ENCODE measurements at regions not wholly inside any gene's neighbourhood (a gene's known extent, or its start where the extent isn't known, plus 50 kb on each side); places are given as distances from the start of the nearest gene placed in this dataset.

DNA sequence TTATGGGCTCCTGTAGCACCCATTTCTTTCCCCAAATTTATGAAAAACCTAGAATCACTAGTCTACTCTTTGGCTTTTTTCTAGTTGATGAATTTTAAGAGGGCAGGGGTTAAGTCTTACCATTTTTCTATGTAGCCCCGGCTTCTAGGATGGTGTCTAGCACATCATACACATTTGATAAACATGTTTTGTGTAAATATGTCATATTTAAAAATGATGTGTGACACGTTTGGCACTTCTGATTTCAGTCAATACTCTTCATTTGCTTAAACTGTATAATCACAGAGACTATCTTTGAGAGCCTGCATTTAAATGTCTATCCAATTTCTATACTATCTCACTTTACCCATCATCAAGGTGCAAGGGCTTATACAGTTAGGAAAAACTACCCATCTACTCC is 331.1 kb downstream of the TDRD15 start:
- in situ Hi-C loops (cut with HindIII; ENCODE audit: low pct_unique_long_range_greater_than_20kb, low sequenced_read_pairs) (no loop called here), intact Hi-C loops (cut with micrococcal nuclease; ENCODE audit: unreplicated experiment) (no loop called here)
- Histone ChIP-seq H3K27ac (ENCODE audit: low read length) (no peak overlapping the region), H3K4me1 (ENCODE audit: control insufficient read depth, insufficient read depth, low read length) (no peaks in the 10 kb centered on the region), H3K9me3 (ENCODE audit: control insufficient read depth, insufficient read depth, low read depth, low read length) (peaks cover 17% of the 10 kb centered on the region), H3K4me3 (ENCODE audit: low read depth in 2 of 2, low read length in 2 of 2) (no peak overlapping the region), H3K36me3 (ENCODE audit: control insufficient read depth, insufficient read depth, low read length) (no peaks in the 10 kb centered on the region), H3K27me3 (ENCODE audit: control insufficient read depth, insufficient read depth, low read length) (no peaks in the 10 kb centered on the region)
- no peak for ATAC-seq
- no peak for DNase-seq (ENCODE audit: low read depth, low spot score)
- ChIA-PET POLR2A (no interaction called here), CTCF (no interaction called here)
- no TSS peak for BruUV-seq (replicated peaks)
- no peak for TF ChIP-seq TCF7L2 (IDR thresholded peaks at IDR 0.05; ENCODE audit: low read depth, low read length)
- no peak for TF ChIP-seq POLR2AphosphoS5 (IDR thresholded peaks at IDR 0.05; ENCODE audit: low read depth, low read length)

DNA sequence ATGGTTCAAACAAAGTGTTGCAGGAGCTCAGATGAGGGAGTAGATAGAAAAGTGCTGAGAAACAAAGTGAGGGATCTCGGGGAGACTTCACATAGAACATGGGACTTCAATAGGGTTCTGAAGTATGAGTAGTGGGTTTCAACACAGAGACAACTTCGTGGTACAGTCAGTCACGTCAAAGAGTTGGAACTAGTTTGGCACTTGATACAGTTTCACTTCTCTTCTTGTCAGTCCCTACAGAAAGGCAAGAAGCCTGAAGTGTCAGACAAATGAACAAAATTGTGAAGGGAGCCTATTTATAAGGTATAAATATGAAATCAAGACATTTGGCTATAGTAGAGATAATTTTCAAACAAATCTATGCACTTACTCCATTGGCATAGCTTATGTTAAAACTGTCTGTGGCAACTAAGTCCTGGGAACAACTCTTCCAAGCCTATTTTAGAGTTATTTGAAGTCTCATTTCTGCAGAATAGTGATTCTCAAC is 338.0 kb downstream of the TDRD15 start:
- POLR2A ChIA-PET, result no interaction called here
- ATAC-seq (no peak), DNase-seq (ENCODE audit: low read depth, low spot score) (no peak)
- CTCF ChIA-PET, result no interaction called here
- TF ChIP-seq, protein P1, sequence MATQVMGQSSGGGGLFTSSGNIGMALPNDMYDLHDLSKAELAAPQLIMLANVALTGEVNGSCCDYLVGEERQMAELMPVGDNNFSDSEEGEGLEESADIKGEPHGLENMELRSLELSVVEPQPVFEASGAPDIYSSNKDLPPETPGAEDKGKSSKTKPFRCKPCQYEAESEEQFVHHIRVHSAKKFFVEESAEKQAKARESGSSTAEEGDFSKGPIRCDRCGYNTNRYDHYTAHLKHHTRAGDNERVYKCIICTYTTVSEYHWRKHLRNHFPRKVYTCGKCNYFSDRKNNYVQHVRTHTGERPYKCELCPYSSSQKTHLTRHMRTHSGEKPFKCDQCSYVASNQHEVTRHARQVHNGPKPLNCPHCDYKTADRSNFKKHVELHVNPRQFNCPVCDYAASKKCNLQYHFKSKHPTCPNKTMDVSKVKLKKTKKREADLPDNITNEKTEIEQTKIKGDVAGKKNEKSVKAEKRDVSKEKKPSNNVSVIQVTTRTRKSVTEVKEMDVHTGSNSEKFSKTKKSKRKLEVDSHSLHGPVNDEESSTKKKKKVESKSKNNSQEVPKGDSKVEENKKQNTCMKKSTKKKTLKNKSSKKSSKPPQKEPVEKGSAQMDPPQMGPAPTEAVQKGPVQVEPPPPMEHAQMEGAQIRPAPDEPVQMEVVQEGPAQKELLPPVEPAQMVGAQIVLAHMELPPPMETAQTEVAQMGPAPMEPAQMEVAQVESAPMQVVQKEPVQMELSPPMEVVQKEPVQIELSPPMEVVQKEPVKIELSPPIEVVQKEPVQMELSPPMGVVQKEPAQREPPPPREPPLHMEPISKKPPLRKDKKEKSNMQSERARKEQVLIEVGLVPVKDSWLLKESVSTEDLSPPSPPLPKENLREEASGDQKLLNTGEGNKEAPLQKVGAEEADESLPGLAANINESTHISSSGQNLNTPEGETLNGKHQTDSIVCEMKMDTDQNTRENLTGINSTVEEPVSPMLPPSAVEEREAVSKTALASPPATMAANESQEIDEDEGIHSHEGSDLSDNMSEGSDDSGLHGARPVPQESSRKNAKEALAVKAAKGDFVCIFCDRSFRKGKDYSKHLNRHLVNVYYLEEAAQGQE (IDR thresholded peaks at IDR 0.05; ENCODE audit: insufficient read depth in 1 of 2, low read depth in 2 of 2, low read length in 1 of 2), result no peak
- TF ChIP-seq, protein P2, sequence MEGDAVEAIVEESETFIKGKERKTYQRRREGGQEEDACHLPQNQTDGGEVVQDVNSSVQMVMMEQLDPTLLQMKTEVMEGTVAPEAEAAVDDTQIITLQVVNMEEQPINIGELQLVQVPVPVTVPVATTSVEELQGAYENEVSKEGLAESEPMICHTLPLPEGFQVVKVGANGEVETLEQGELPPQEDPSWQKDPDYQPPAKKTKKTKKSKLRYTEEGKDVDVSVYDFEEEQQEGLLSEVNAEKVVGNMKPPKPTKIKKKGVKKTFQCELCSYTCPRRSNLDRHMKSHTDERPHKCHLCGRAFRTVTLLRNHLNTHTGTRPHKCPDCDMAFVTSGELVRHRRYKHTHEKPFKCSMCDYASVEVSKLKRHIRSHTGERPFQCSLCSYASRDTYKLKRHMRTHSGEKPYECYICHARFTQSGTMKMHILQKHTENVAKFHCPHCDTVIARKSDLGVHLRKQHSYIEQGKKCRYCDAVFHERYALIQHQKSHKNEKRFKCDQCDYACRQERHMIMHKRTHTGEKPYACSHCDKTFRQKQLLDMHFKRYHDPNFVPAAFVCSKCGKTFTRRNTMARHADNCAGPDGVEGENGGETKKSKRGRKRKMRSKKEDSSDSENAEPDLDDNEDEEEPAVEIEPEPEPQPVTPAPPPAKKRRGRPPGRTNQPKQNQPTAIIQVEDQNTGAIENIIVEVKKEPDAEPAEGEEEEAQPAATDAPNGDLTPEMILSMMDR (IDR thresholded peaks at IDR 0.05), result no peak
- TF ChIP-seq POLR2AphosphoS5 (IDR thresholded peaks at IDR 0.05; ENCODE audit: low read depth, low read length), result no peak
- TF ChIP-seq TCF7L2 (IDR thresholded peaks at IDR 0.05; ENCODE audit: low read depth, low read length), result no peak
- TF ChIP-seq SIN3A (IDR thresholded peaks at IDR 0.05; ENCODE audit: borderline replicate concordance, insufficient read depth, low read depth, low read length), result no peak
- no peaks in the 10 kb centered on the region for H3K4me1 ChIP-seq (ENCODE audit: control insufficient read depth, insufficient read depth, low read length)
- BruUV-seq (replicated peaks), result no TSS peak
- no peaks in the 10 kb centered on the region for H3K36me3 ChIP-seq (ENCODE audit: control insufficient read depth, insufficient read depth, low read length)
- intact Hi-C loops (cut with micrococcal nuclease; ENCODE audit: unreplicated experiment), result no loop called here
- in situ Hi-C loops (cut with HindIII; ENCODE audit: low pct_unique_long_range_greater_than_20kb, low sequenced_read_pairs), result no loop called here
- H3K9me3 ChIP-seq (ENCODE audit: control insufficient read depth, insufficient read depth, low read depth, low read length), result peaks cover 17% of the 10 kb centered on the region
- no peak overlapping the region for H3K4me3 ChIP-seq (ENCODE audit: low read depth in 2 of 2, low read length in 2 of 2)
- no peaks in the 10 kb centered on the region for H3K27me3 ChIP-seq (ENCODE audit: control insufficient read depth, insufficient read depth, low read length)
- no peak overlapping the region for H3K27ac ChIP-seq (ENCODE audit: low read length)

DNA sequence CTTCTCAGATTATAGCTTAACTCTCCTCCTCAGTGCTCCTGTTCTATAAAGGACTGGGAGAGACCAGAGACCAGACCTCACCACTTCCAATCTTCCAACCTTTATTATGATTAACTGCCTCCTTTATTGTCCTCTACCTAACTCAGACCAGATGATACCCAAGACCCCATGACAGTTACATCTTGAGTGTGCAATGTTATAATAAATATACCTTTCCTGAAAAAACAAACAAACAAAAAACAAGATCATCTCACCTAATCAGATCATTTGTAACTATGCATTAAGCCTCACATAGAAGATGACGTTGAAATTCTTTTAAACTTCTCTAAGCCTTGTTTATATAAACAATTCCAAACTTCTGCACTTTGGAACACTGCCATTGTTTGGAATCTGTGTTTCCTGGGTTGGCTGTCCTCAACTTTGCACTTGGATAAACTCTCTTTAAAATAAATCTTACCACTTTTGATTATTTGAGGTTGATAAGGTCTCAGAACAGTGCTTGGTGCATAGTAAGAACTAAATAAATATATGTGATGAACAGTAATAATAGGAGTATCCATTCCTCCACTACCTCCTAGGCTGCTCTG is 342.7 kb downstream of the TDRD15 start:
- H3K27me3 ChIP-seq (ENCODE audit: control insufficient read depth, insufficient read depth, low read length), result no peaks in the 10 kb centered on the region
- DNase-seq (ENCODE audit: low read depth, low spot score) (no peak), ATAC-seq (no peak)
- intact Hi-C loops (cut with micrococcal nuclease; ENCODE audit: unreplicated experiment), result no loop called here
- in situ Hi-C loops (cut with HindIII; ENCODE audit: low pct_unique_long_range_greater_than_20kb, low sequenced_read_pairs), result no loop called here
- CTCF ChIA-PET, result no interaction called here
- H3K9me3 ChIP-seq (ENCODE audit: control insufficient read depth, insufficient read depth, low read depth, low read length), result no peaks in the 10 kb centered on the region
- H3K4me1 ChIP-seq (ENCODE audit: control insufficient read depth, insufficient read depth, low read length), result no peaks in the 10 kb centered on the region
- POLR2A ChIA-PET, result no interaction called here
- no TSS peak for BruUV-seq (replicated peaks)
- no peaks in the 10 kb centered on the region for H3K36me3 ChIP-seq (ENCODE audit: control insufficient read depth, insufficient read depth, low read length)
- no peak overlapping the region for H3K4me3 ChIP-seq (ENCODE audit: low read depth in 2 of 2, low read length in 2 of 2)
- no peak for TF ChIP-seq TCF7L2 (IDR thresholded peaks at IDR 0.05; ENCODE audit: low read depth, low read length)
- TF ChIP-seq SIN3A (IDR thresholded peaks at IDR 0.05; ENCODE audit: borderline replicate concordance, insufficient read depth, low read depth, low read length), result no peak
- TF ChIP-seq, protein P1 (IDR thresholded peaks at IDR 0.05; ENCODE audit: insufficient read depth in 1 of 2, low read depth in 2 of 2, low read length in 1 of 2), result no peak
- no peak for TF ChIP-seq POLR2AphosphoS5 (IDR thresholded peaks at IDR 0.05; ENCODE audit: low read depth, low read length)
- TF ChIP-seq, protein P2 (IDR thresholded peaks at IDR 0.05), result no peak
- H3K27ac ChIP-seq (ENCODE audit: low read length), result no peak overlapping the region

All from Panc1 (cell line).